HG02840 (cell line): ENCODE measurements at regions not wholly inside any gene's neighbourhood (a gene's known extent, or its start where the extent isn't known, plus 50 kb on each side); places are given as distances from the start of the nearest gene placed in this dataset.
"Not testable (repeated sequence)": the region's sequence is repeated elsewhere in the genome, so short reads cannot be mapped to it uniquely, and the experiment has no call there.

Experiments
- ATAC-seq: cut with Tn5 transposase; IDR thresholded peaks from one replicate; pipeline ENCODE4 v1.9.1; 2021; ENCODE audit warnings: mild to moderate bottlenecking, moderate library complexity, moderate number of reproducible peaks; ENCODE audit not compliant: unreplicated experiment, low FRiP score

DNA sequence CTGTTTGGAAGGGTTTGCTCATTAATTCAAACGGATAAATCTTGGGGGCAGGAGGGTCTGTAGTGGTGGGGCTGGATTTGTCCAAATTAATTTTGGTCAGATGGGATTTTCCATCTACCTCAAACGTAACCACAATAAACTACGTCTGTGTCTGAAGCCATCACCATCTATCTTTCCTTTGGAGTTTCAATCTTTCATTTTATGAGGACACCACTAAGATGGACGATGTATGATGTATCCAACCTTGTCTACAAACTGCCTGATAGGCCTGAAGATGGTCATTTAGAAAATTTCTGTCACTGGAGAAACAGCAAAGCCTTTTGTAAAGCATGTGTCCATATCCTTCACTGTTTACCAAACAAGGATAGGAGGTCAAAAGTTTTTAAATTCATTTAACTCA, 138.6 kb upstream of the MARCKS start:
- no peak for ATAC-seq

GRCh38 chr6:113719064-113719463, 138.1 kb upstream of the MARCKS start:
- ATAC-seq = no peak

DNA sequence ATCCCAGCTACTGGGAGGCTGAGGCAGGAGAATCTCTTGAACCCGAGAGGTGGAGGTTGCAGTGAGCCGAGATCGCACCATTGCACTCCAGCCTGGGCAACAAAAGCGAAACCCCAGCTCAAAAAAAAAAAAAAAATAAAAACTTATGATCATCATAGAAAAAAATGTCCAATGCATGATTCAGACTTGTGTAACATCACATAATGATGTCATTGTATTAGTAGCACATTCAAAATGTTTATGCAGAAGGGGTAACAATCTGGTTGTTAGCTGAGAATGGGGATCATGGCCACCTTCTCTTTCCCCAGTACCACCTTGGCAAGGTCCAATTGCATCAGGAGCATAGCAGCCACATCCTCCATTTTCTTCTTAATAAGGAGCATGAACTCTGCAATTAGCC, 137.6 kb upstream of the MARCKS start:
- ATAC-seq = no peak

- no peak for ATAC-seq
These were observed 134.0 kb upstream of the MARCKS start for GRCh38 chr6:113723182-113723581.

- not testable (repeated sequence) for ATAC-seq
These were observed 132.2 kb upstream of the MARCKS start for GRCh38 chr6:113724927-113725326.

- ATAC-seq = no peak
These were observed 125.6 kb upstream of the MARCKS start for GRCh38 chr6:113731541-113731940.

GRCh38 chr6:113732384-113732966, 124.7 kb upstream of the MARCKS start:
- no peak for ATAC-seq

GRCh38 chr6:113733381-113733780, 123.8 kb upstream of the MARCKS start:
- no peak for ATAC-seq

DNA sequence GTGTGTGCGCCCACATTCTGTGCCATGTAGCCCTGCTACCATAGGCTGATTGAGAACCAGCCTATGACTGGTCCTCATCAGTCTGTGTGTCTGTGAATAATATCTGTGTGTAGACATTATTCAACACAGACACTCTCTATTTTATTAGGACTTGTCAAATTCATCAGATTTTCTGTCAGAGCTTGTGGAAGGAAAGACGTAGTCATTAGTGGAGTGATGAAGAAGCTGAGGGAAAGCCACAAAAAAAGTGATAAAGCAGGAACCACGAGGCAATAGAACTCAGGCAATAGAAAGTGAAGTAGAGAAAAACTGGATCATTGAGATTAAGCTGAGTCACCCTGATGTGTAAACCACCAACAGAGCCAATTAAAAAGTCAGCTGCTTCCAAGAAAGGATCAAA, 122.2 kb upstream of the MARCKS start:
- no peak for ATAC-seq

GRCh38 chr6:113735491-113735890, 121.7 kb upstream of the MARCKS start:
- no peak for ATAC-seq

DNA sequence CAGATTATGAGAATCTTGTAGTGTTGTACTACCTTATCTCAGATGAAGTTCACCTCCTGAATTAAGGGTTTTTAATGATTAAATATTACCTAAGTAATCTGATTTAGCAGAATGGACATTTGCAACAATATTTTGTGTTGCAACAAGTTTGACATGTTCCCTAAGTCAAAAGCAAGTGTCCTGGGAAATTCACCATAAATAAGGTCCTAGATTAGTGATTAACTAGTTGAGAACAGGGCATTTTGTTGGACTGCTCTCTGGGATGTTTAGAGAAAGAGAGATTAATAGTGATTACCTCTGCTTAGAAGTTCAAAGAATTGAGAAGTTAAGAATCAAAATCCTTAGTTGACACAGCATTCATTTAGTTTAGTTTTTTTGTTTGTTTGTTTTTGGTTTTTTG, 120.2 kb upstream of the MARCKS start:
- no peak for ATAC-seq

DNA sequence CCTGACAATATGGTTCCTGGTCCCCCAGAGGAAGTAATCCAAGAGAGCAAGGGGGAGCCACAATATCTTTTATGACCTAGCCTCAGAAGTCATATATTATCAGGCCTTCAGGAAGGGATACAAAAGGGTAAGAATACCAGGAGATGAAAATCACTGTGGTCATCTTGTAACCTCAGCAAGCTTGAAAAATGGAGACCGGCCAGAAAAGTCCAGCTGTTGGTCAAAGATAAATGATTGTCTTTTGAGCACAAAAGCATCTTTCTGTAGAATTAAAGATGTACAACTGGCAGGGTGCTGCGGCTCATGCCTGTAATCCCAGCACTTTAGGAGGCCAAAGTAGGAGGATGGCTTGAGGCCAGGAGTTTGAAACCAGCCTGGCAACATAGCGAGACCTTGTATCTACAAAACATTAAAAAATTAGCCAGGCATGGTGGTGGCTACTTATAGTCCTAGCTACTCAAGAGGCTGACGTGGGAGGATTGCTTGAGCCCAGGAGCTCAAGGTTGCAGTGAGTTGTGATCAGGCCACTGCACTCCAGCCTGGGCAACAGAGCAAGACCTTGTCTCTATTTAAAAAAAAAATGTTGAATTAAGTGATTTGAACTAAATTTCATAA, 118.0 kb upstream of the MARCKS start:
- ATAC-seq = no peak

GRCh38 chr6:113741651-113742050, 115.5 kb upstream of the MARCKS start:
- no peak for ATAC-seq

DNA sequence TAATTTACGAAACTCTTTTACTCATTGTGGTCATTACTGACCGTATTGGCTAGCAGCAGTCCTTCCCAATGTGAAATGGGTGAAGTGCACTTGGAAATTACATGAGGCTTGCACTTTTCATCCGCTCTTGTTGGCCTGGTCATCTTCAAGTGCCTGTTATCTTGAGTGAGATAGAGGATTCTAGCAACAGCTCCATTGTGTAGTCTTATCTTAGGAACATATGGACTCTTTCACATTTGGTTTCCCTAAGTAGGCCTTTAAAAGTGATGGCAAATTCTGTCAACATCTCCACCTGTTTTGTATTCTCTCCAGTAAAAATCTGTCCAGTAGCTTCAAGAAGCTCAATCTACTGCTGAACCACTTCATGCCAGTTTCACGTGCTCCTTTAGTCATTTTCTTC, 114.8 kb upstream of the MARCKS start:
- no peak for ATAC-seq

GRCh38 chr6:113744861-113745260, 112.3 kb upstream of the MARCKS start:
- ATAC-seq = no peak

GRCh38 chr6:113750151-113750855, 106.8 kb upstream of the MARCKS start:
- ATAC-seq = no peak

DNA sequence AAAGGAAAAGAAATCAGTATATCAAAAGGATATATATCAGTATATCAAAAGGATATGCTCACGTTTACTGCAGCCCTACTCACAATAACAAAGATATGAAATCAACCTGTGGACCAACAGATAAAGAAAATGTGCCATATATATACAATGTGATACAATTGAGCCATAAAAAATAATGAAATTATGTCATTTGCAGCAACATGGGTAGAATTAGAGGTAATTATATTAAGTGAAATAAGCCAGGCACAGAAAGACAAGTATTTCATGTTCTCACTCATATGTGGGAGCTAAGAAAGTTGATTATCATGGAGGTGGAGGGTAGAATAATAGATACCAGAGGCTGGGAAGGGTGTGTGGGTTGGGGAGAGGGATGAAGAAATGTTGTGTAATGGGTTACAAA, 102.9 kb upstream of the MARCKS start:
- no peak for ATAC-seq

- ATAC-seq = peak; percentile 70
These were observed 101.5 kb upstream of the MARCKS start for GRCh38 chr6:113755449-113756289.

- no peak for ATAC-seq
These were observed 100.9 kb upstream of the MARCKS start for GRCh38 chr6:113756290-113756665.

DNA sequence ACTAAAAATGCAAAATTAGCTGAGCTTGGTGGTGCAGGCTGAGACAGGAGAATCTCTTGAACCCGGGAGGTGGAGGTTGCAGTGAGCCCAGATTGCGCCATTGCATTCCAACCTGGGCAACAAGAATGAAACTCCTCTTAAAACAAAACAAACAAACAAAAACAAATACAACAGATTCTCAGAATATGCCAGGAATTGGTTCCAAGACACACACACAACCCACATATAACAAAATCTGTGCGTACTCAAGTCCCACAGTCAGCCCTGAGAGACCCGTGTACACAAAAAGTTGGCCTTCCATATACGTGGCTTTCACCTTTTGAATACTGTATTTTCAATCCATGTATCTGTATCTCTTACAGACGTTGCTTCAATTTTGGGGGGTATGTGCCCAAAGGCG, 98.9 kb upstream of the MARCKS start:
- ATAC-seq = no peak
